ENCODE measurements at regions not wholly inside any gene's neighbourhood (a gene's known extent, or its start where the extent isn't known, plus 50 kb on each side); places are given as distances from the start of the nearest gene placed in this dataset.
"Not testable (repeated sequence)": the region's sequence is repeated elsewhere in the genome, so short reads cannot be mapped to it uniquely, and the experiment has no call there.

DNA sequence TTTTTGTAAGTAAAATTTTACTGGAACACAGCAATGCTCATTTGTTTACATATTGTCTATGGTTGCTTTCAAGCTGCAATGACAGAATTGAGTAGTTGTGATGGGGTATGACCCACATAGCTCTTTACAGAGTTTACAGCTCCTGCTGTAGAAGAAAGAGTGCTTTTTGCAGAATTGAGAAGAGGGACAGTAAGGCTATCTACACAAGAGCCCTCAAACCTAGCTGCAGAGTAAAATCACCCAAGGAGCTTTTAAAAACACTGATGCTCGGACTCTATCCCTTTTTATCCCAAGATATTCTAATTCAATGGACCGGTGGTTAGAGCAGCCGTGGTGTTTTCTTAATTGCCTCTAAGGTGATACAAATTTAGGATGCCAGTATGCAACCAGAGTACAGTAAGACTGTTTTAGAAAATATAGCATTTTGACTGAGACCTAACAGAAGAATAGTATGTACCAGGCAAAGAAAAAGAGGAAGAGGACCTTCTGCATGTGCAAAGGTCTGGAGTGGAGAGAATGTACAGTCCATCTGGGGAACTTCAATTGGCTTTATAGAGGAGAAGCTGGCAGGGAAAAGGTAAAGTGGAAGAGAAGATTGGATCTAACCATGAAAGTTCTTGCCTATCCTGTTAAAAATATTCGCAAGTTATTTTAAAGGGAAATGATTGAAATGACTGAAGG lies 663.6 kb upstream of the CPEB2 start:
- peaks cover 4% of the 10 kb centered on the region; the same call in 1 of the 2 replicates for H3K9me3 ChIP-seq (ENCODE audit: insufficient read depth, low read length)
- no peaks in the 10 kb centered on the region for H3K4me1 ChIP-seq (ENCODE audit: insufficient read depth, insufficient read length)
- no peak overlapping the region for H3K9ac ChIP-seq (ENCODE audit: insufficient read length, low read depth)
- TF ChIP-seq YY1 (IDR thresholded peaks at IDR 0.05; ENCODE audit: insufficient read depth, insufficient read length) (no peak), SUZ12 (IDR thresholded peaks at IDR 0.05; ENCODE audit: extremely low read depth, insufficient read depth, insufficient read length) (no peak), ZNF274 (IDR thresholded peaks at IDR 0.05; ENCODE audit: low read depth, low read length) (no peak)
- H3K4me3 ChIP-seq (ENCODE audit: insufficient read length, low read depth), result no peak overlapping the region
- no peak for DNase-seq (ENCODE audit: low read depth, low spot score)
- no peaks in the 10 kb centered on the region for H3K36me3 ChIP-seq (ENCODE audit: insufficient read depth, insufficient read length, low read length)
- no peaks in the 10 kb centered on the region for H3K27me3 ChIP-seq (ENCODE audit: insufficient read depth, insufficient read length)

DNA sequence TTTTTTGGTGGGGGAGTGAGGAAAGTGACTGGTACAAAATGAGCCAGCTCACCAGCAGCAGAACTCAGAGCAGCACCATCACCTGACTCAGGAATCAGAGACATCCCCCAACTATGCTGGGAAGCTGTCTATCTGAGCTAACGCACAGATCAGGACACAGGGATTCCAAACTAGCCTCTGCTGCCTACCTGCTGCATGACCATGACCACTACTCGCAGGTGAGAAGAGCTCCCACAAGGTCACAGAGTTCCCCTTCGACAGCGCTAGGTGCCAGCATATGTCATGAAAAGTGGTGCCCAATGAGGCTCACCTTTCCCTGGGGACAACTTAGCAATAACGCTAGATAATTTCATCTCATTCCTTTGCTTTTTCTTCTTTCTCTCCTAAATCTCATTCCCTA lies 662.6 kb upstream of the CPEB2 start:
- no peak overlapping the region for H3K4me3 ChIP-seq (ENCODE audit: insufficient read length, low read depth)
- H3K9ac ChIP-seq (ENCODE audit: insufficient read length, low read depth), result no peak overlapping the region
- H3K27me3 ChIP-seq (ENCODE audit: insufficient read depth, insufficient read length), result no peaks in the 10 kb centered on the region
- DNase-seq (ENCODE audit: low read depth, low spot score), result no peak
- H3K36me3 ChIP-seq (ENCODE audit: insufficient read depth, insufficient read length, low read length), result no peaks in the 10 kb centered on the region
- H3K4me1 ChIP-seq (ENCODE audit: insufficient read depth, insufficient read length), result no peaks in the 10 kb centered on the region
- H3K9me3 ChIP-seq (ENCODE audit: insufficient read depth, low read length), result no peaks in the 10 kb centered on the region
- TF ChIP-seq SUZ12 (IDR thresholded peaks at IDR 0.05; ENCODE audit: extremely low read depth, insufficient read depth, insufficient read length), result no peak
- no peak for TF ChIP-seq YY1 (IDR thresholded peaks at IDR 0.05; ENCODE audit: insufficient read depth, insufficient read length)
- TF ChIP-seq ZNF274 (IDR thresholded peaks at IDR 0.05; ENCODE audit: low read depth, low read length), result no peak

- no peak for DNase-seq (ENCODE audit: low read depth, low spot score)
- no peak for TF ChIP-seq ZNF274 (IDR thresholded peaks at IDR 0.05; ENCODE audit: low read depth, low read length)
- H3K4me3 ChIP-seq (ENCODE audit: insufficient read length, low read depth), result no peak overlapping the region
- H3K4me1 ChIP-seq (ENCODE audit: insufficient read depth, insufficient read length), result no peaks in the 10 kb centered on the region
- H3K27me3 ChIP-seq (ENCODE audit: insufficient read depth, insufficient read length), result no peaks in the 10 kb centered on the region
- no peaks in the 10 kb centered on the region for H3K9me3 ChIP-seq (ENCODE audit: insufficient read depth, low read length)
- H3K9ac ChIP-seq (ENCODE audit: insufficient read length, low read depth), result no peak overlapping the region
- H3K36me3 ChIP-seq (ENCODE audit: insufficient read depth, insufficient read length, low read length), result no peaks in the 10 kb centered on the region
Observed at GRCh38 chr4:14340321-14340720, 662.0 kb upstream of the CPEB2 start.

DNA sequence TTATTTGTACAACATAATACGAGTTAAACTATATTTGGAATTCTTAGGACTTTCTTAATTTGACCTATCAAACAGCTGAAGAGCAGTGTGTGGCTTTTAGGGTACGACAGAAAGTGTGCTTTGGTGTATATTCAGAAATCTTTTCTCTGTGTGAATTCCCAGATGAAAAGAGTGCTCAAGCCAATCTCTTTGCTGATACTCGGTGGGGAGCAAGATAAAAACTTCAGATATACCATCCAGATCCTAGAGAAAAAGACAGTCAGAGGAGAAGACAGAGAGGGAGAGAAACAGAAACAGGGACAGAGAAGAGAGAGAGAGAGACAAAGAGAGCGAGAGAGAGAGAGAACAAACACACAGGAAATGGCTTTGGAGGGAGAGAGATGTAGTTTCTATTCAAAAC lies 658.3 kb upstream of the CPEB2 start:
- H3K9ac ChIP-seq (ENCODE audit: insufficient read length, low read depth), result no peak overlapping the region
- no peak overlapping the region for H3K4me3 ChIP-seq (ENCODE audit: insufficient read length, low read depth)
- H3K36me3 ChIP-seq (ENCODE audit: insufficient read depth, insufficient read length, low read length), result no peaks in the 10 kb centered on the region
- no peaks in the 10 kb centered on the region for H3K27me3 ChIP-seq (ENCODE audit: insufficient read depth, insufficient read length)
- H3K9me3 ChIP-seq (ENCODE audit: insufficient read depth, low read length), result no peaks in the 10 kb centered on the region
- H3K4me1 ChIP-seq (ENCODE audit: insufficient read depth, insufficient read length), result no peaks in the 10 kb centered on the region
- no peak for TF ChIP-seq YY1 (IDR thresholded peaks at IDR 0.05; ENCODE audit: insufficient read depth, insufficient read length)
- TF ChIP-seq SUZ12 (IDR thresholded peaks at IDR 0.05; ENCODE audit: extremely low read depth, insufficient read depth, insufficient read length), result no peak
- no peak for TF ChIP-seq ZNF274 (IDR thresholded peaks at IDR 0.05; ENCODE audit: low read depth, low read length)
- DNase-seq (ENCODE audit: low read depth, low spot score), result no peak

DNA sequence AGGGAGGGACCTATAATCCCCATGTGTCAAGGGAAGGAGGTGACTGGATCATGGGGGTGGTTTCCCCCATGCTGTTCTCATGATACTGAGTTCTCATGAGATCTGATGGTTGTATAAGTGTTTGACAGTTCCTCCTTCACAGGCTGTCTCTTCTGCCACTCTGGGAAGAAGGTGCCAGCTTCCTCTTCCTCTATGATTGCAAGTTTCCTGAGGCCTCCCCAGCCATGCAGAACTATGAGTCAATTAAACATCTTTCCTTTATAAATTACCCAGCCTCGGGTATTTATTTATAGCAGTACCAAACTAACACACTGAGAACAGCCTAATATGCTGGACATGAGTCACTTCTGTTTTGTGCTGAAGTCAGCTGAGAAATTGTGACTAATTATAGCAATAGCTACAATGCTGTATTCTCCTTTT lies 656.9 kb upstream of the CPEB2 start:
- H3K36me3 ChIP-seq (ENCODE audit: insufficient read depth, insufficient read length, low read length), result no peaks in the 10 kb centered on the region
- H3K9me3 ChIP-seq (ENCODE audit: insufficient read depth, low read length), result no peaks in the 10 kb centered on the region
- H3K9ac ChIP-seq (ENCODE audit: insufficient read length, low read depth), result no peak overlapping the region
- H3K4me1 ChIP-seq (ENCODE audit: insufficient read depth, insufficient read length), result no peaks in the 10 kb centered on the region
- no peak for DNase-seq (ENCODE audit: low read depth, low spot score)
- no peak for TF ChIP-seq SUZ12 (IDR thresholded peaks at IDR 0.05; ENCODE audit: extremely low read depth, insufficient read depth, insufficient read length)
- TF ChIP-seq ZNF274 (IDR thresholded peaks at IDR 0.05; ENCODE audit: low read depth, low read length), result no peak
- TF ChIP-seq YY1 (IDR thresholded peaks at IDR 0.05; ENCODE audit: insufficient read depth, insufficient read length), result no peak
- H3K27me3 ChIP-seq (ENCODE audit: insufficient read depth, insufficient read length), result no peaks in the 10 kb centered on the region
- H3K4me3 ChIP-seq (ENCODE audit: insufficient read length, low read depth), result no peak overlapping the region

- no peaks in the 10 kb centered on the region for H3K9me3 ChIP-seq (ENCODE audit: insufficient read depth, low read length)
- no peaks in the 10 kb centered on the region for H3K4me1 ChIP-seq (ENCODE audit: insufficient read depth, insufficient read length)
- TF ChIP-seq ZNF274 (IDR thresholded peaks at IDR 0.05; ENCODE audit: low read depth, low read length) (no peak), SUZ12 (IDR thresholded peaks at IDR 0.05; ENCODE audit: extremely low read depth, insufficient read depth, insufficient read length) (no peak), YY1 (IDR thresholded peaks at IDR 0.05; ENCODE audit: insufficient read depth, insufficient read length) (no peak)
- no peaks in the 10 kb centered on the region for H3K36me3 ChIP-seq (ENCODE audit: insufficient read depth, insufficient read length, low read length)
- no peaks in the 10 kb centered on the region for H3K27me3 ChIP-seq (ENCODE audit: insufficient read depth, insufficient read length)
- H3K9ac ChIP-seq (ENCODE audit: insufficient read length, low read depth), result no peak overlapping the region
- H3K4me3 ChIP-seq (ENCODE audit: insufficient read length, low read depth), result no peak overlapping the region
- no peak for DNase-seq (ENCODE audit: low read depth, low spot score)
Observed at GRCh38 chr4:14347526-14347925, 654.8 kb upstream of the CPEB2 start.

DNA sequence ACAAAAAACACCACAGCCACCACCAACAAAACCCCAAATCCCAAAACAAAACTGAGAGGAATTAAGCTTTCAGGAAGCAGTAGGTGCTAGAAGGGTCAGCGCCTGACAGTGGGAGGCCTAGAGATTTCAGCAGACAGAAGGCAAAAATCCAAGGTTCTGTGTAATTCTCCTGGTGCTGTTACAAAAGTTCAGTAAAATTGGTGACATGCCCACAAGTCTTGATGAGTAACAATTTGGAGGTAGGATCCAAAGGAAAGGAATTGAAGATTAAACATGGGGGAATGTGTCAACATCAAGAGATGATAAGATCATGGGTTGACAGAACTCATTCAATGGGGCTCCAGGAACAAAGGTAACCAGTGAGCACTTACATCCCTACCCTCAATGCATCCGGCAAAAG lies 653.8 kb upstream of the CPEB2 start:
- Histone ChIP-seq H3K9me3 (ENCODE audit: insufficient read depth, low read length) (no peaks in the 10 kb centered on the region), H3K27me3 (ENCODE audit: insufficient read depth, insufficient read length) (no peaks in the 10 kb centered on the region), H3K4me1 (ENCODE audit: insufficient read depth, insufficient read length) (no peaks in the 10 kb centered on the region), H3K9ac (ENCODE audit: insufficient read length, low read depth) (no peak overlapping the region), H3K36me3 (ENCODE audit: insufficient read depth, insufficient read length, low read length) (no peaks in the 10 kb centered on the region), H3K4me3 (ENCODE audit: insufficient read length, low read depth) (no peak overlapping the region)
- DNase-seq (ENCODE audit: low read depth, low spot score), result no peak
- TF ChIP-seq SUZ12 (IDR thresholded peaks at IDR 0.05; ENCODE audit: extremely low read depth, insufficient read depth, insufficient read length) (no peak), ZNF274 (IDR thresholded peaks at IDR 0.05; ENCODE audit: low read depth, low read length) (no peak)

DNA sequence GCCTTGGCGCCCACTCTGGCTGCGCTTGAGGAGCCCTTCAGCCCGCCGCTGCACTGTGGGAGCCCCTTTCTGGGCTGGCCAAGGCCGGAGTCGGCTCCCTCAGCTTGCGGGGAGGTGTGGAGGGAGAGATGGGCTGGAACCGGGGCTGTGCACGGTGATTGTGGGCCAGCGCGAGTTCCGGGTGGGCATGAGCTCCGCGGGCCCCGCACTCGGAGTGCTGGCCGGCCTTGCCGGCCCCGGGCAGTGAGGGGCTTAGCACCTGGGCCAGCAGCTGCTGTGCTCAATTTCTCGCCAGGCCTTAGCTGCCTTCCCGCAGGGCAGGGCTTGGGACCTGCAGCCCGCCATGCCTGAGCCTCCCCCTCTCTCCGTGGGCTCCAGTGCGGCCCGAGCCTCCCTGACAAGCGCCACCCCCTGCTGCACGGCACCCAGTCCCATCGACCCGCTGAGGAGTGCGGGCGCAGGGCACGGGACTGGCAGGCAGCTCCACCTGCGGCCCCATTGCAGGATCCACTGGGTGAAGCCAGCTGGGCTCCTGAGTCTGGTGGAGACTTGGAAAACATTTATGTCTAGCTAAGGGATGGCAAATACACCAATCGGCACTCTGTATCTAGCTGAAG lies 643.6 kb upstream of the CPEB2 start:
- not testable (repeated sequence) for DNase-seq (ENCODE audit: low read depth, low spot score); H3K4me3 ChIP-seq (ENCODE audit: insufficient read length, low read depth); H3K36me3 ChIP-seq (ENCODE audit: insufficient read depth, insufficient read length, low read length); H3K4me1 ChIP-seq (ENCODE audit: insufficient read depth, insufficient read length); H3K9ac ChIP-seq (ENCODE audit: insufficient read length, low read depth); H3K9me3 ChIP-seq (ENCODE audit: insufficient read depth, low read length); H3K27me3 ChIP-seq (ENCODE audit: insufficient read depth, insufficient read length)

Measured in NT2/D1 (cell line).